Left kidney (tissue), 1 donor: ENCODE measurements at regions not wholly inside any gene's neighbourhood (a gene's known extent, or its start where the extent isn't known, plus 50 kb on each side); places are given as distances from the start of the nearest gene placed in this dataset.
A peak's percentile ranks its signal among the peaks of the same experiment; 100 is the strongest.
"Not testable (repeated sequence)": the region's sequence is repeated elsewhere in the genome, so short reads cannot be mapped to it uniquely, and the experiment has no call there.

ENCODE experiments used
- DNase-seq: peaks from one replicate; pipeline ENCODE4 v3.0.0-alpha.2; 2013

DNA sequence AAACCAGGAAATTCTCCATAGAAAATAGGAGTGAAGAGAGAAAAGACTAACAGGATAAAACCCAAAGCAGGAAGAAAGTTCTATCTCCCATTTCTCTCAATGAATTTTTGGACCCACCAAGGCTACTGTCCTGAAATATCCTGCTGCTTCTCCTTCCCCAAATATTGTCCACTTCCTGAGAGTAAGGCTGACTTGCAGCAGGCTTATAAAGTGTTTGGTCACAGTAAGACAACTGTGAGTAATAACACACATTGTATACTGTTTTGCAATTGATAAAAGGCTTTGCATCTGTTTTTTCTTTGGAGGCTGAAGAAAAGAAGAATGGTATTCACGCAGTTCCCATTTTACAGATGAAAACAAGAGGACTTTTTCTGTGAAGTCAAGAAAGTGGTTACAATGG, 52.8 kb downstream of the FOXD4L6 start:
- DNase-seq, result not testable (repeated sequence)

DNA sequence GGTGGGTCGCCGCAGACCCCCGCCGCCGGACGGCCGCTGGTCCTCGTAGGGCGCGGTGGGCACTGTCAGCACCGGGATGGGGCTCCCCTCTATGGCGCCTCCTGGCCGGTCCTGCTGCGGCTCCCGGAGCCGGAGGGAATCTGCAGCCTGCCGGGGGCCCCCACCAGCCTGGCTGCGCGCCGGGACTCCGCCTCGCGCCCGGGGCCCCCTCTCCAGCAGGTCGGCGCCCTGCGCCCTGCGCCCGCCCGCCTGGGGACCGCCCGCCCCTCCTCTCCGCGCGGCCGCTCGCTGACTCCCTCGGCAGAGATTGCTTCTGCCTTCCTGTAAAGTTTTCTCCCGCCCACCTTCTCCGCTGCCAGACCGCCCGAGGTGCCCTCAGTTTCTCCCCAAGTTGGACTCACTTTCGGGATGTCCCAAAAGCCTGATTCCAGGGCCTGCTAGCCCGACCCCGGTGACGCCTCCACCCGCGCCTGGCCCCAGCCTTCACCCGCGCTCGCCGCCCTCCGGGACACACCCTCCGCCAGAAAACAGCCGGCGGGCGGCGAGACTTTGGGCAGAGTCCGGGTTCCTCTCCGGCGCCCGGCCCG, 54.0 kb downstream of the FOXD4L6 start:
- not testable (repeated sequence) for DNase-seq

DNA sequence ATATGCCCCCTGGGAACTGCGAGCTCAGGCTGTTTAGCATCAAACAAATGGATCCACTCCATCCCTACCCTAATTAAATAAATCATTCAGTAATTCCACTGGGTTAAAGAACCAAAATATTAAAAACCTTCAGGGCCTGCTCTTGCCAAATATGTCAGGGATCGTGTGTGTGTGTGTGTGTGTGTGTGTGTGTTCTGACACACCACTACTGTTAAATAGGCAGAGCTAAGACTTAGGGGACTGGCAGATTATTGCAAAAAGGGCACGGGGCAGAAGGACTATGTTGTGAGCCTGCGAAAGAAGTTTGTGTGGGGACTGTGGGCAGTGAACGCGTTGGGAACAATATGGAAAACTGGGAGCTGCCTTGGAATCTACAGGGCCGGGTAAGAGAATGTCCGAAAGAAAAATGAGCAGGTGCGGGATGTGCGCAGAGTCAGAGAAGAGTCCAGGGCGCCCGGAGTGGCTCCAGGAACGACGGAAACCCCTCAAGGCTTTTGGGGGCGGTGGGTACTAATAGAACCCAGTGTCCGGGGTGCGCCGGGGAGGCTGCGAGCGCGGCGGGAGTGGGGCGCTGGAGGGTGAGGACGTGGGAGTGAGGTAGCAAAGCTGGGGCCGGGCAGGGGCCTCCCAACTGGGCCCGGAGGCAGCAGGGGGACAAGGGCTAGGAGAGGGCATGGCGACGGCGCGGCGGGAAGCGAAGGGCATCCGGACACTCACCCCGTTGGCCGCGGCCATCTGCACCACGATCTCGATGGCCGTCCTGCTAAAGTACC, 54.8 kb downstream of the FOXD4L6 start:
- not testable (repeated sequence) for DNase-seq

DNA sequence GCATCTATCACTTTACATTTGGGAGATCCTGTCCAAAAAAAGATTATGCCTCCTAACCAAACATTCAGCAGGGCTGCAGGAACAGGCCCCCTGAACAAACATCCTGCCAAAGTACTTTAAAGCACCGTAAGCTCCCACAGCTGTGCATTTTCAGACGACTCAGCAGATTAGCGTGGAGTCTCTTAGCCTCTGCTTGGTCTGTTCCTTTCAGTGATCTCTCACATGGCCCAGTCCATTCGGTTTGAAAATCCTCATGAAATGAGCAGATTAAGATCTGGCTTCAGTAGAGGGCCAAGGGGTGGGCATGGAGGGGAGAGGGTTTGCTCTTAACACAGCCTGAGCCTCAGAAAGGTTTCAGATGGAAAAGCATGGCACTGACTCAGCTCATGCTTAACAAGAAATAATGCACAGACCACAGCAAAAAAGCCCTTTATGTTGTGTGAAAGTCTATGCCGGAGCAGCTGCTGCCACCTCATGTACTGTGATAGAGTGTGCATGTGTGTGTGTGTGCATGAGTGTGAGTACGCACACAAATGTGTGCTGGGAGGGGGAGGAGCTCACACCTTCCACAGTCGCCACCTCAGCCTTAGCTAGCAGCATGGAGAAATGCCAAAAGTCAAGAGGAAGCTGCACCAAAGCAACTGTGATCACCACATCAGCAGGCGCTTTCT, 64.2 kb downstream of the FOXD4L6 start:
- not testable (repeated sequence) for DNase-seq

DNA sequence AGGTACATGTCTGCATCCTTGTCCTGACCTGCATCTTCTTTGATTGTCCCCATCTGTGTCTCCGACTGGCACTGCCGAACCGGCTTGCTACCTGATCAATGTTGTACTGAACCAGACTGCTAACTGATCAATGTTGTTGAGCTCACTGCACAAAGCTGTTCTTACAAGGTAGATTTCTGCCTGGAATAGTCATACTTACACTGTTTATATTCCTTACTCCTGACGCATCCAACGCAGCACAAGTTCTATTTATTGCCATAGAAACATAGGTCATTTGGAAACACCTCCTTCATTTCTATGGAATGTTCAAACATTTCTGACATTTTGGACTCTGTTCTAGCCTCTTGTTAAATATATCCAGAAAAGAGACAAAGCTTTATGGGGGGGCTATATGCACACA, 65.2 kb downstream of the FOXD4L6 start:
- DNase-seq, result not testable (repeated sequence)

DNA sequence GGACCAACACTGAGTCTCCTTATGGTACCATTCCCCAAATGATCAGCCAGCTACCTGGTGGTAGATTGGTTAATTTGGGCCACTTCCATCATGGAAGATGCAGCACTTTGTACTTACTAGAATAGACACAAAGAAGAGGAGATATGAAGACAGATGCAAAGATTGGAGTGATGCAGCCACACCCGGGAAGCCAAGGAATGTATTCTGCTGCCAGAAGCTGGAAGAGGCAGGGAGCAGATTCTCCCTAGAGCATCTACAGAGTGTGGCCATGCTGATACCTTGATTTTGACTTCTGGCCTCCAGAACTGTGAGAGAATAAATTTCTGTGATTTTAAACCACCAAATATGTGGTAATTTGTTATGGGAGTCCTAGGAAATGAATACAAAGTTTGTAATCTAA, 68.9 kb downstream of the FOXD4L6 start:
- not testable (repeated sequence) for DNase-seq

DNA sequence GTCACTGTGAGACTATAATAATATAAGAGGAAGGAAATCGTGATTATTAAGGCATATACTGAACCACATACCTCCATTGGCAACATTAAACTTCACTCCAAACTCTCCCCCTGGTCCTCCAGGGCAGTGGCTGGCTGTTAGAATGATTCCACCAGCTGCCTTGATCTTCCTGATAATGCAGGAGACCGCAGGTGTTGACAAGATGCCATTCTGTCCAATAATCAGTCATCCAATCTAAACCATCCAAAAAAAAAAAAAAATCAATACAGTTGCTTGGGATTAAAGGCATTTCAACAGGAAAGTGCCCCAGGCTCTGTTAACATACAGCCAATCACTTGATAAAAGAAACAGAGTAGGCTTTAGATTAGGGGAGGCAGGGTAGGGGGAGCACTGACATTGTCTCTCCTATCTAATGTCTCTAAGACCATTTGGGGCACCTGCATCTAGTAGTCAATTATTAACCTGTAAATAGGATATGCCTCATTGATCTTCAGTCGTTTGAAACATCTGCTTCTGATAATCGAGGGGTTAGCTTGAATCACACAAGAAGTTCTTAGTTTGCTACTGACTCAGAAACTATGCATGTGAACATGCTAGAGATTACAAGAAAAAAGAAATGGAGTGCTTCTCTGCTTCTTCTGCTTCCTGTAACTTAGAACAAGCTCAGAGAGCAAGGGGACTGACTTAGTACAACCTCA, 74.7 kb downstream of the FOXD4L6 start:
- DNase-seq, result peak; percentile 15

DNA sequence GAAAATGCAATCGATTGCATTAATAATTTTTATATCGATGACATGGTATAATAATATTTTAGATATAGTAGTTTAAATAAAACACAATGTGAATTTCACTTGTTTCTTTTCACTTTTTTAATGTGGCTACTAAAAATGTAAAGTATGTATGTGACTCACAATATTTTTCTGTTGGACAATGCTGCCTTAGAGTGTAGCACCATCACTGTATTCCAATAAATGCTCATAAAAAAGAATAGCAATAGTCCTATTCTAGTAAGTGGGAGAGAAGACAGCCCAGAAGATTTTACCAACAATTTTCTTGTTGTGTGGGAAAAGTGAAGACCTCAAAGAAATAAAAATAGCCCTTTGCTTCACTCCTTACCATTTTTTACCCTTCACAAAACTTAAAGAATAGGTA, 79.8 kb downstream of the FOXD4L6 start:
- DNase-seq, result not testable (repeated sequence)

DNA sequence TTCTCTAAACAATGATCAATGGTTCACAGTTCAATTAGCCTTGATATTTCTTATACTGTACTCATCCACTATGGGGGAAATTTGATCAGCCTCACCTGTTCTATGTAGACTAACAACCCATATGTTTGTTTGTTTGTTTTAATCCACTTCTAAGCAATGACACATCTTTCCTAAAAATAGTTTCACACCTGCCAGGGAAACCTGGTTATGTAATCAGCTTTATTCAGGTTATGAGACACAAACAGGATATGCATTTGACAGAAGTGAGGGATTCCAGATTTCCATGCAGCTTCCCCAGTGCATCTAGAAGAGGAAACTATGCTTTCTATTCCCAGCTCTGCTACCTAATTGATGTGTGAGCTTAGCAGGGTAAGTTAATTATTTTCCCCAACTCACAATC, 80.7 kb downstream of the FOXD4L6 start:
- not testable (repeated sequence) for DNase-seq

DNA sequence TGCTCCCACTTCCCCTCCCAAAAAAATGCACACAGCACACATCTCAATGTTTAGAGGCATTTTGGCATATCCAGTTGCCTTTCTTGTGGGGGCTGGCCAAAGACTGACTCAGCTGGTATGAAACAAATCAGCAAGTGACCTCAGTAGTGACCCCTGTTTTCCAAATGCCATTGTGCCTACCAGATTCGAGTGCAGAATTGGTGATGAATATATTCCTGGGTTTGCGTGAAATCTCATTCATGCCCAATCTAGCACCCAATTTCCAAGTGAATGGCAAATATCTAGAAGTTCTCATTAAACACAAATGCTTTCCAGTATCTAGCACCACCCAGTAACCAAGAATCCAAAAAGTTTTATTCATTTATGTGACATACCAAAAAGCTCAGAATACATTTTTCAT, 83.6 kb downstream of the FOXD4L6 start:
- not testable (repeated sequence) for DNase-seq

DNA sequence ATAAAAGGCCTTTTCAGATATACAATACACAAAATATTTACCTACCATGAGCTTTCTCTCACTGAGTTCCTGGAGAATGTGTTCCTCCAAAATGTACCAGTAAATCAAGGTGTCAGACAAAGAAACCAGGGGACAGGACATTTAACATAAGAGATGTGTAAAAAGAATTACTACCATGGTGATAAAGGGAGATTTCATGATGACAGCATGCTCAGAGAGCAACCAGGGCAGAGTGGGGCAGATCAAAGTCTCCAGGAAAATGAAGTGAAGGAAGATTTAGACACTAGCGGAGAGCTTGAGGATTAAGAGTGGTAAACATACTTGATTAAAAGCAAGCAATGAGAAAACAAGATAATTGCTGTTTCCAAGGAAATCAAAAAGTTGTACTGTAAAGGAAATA, 85.0 kb downstream of the FOXD4L6 start:
- DNase-seq, result not testable (repeated sequence)

DNA sequence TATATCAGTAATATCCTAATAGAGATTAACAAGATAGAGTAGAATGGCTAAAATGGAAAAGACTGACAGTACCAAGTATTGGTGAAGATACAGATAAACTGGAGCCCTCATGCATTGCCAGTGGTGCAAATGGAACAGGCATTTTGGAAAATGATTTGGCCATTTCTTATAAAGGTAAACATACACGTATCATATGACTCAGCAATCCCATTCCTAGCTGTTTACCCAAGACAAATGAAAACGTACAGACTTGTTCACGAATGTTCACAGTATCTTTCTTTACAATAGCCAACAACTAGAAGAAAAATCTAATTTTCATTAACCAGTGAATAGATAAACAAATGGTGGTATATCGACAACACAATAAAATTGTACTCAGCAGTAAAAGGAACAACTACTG, 86.4 kb downstream of the FOXD4L6 start:
- DNase-seq, result not testable (repeated sequence)

DNA sequence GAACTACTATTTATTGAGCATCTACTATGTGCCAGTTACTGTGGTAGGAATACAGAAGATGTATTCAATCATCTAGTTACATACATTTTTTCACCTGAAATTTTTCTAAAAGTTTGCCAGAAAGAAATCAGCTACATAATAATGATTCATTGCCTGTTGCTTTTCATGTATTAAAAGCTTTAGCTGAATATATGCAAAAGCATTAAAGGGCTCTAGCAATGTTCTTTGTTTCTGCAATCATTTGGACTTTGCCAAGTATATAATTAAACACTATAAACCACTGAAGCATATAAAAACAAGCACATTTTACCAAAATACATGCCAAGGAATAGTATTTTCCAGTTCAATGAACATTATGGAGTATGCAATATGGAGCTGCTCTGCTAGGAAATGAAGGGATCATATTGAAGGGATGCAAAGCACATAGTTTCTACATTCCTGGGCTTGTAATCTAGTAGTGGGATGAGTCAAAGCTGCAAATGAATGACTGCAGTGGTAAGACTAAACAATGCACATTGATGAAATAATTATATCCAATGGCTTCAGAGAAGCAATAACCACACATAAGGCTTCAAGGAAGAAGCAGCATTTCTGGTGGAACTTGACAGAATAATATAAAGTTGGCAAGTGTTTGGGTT, 87.7 kb downstream of the FOXD4L6 start:
- not testable (repeated sequence) for DNase-seq

DNA sequence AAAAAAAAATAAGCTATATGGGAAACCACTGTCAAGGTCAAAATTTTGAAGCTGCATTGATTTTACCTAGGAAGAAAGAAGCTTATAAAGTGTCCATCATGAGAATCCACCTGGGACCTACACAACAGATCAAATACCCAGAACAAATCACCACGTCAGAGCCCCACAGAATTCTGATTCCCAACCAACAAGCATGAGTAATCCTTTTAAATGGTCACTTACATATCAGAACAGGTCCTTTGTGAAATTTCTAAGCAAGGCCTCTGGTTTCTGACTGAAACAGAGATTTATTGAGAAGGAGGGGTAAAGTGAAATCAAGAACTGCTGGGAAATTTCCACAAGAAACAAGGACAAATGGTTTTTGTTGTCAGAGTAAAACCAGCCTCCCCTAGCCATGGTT, 93.2 kb downstream of the FOXD4L6 start:
- DNase-seq, result not testable (repeated sequence)

DNA sequence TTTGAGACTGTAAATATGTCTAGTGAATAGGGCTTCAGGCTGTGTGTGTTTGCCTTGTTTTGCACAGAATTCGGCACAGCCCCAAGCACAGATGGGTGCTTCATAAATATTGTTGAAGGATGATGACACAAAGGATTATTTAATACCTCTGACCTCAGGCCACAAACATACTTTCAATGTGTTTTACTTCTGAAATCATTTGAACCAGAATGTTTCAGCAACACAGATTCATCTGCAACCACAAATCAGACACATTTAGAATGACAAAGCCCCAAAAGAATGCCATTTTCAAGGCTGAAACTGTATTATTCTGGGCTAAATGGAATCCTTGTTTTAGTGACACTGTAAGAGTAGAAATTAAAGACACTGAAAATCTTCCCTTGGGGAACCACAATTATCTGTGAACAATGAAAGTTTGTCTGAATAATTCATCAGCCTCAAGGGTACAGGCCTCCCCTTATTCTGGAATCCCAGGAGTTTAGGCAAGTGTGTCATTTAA, 93.7 kb downstream of the FOXD4L6 start:
- not testable (repeated sequence) for DNase-seq

DNA sequence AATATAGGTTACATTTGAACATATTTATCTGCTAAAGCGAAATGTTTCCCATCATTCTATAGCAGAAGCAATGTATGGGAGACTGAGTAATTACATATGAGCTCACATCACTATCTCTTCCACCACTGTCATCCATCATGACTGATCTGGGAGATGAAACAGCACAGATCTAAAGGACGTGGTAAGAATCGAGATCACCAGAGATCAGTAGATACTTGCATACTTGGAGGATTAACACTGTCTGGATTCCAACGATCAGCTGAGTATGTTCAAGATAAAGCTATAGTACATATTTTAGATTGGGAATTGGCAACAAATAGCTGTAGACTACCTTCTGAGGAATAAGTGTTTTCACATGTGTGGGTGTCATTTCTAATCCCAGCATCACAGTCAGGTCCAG, 94.6 kb downstream of the FOXD4L6 start:
- DNase-seq, result not testable (repeated sequence)

DNA sequence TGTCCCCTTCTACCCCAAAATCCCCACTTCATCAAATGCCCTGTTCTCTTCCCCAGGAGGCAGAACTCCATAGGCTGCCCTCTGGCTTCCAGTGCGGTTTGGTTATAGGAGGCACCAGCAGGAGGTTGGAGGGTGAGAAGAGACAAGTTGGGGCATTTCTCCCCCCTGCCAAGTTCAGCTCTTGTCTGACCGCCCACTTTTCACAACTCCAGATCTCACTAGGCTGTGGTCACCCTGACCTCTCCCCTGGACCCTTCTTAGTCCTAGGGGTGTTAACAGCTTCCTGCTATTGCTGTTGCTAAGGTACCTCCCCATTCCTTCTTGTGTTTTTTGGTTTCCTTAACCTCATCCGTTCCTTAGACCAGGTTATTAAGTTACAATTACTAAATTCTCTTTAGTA, 95.1 kb downstream of the FOXD4L6 start:
- DNase-seq, result not testable (repeated sequence)

DNA sequence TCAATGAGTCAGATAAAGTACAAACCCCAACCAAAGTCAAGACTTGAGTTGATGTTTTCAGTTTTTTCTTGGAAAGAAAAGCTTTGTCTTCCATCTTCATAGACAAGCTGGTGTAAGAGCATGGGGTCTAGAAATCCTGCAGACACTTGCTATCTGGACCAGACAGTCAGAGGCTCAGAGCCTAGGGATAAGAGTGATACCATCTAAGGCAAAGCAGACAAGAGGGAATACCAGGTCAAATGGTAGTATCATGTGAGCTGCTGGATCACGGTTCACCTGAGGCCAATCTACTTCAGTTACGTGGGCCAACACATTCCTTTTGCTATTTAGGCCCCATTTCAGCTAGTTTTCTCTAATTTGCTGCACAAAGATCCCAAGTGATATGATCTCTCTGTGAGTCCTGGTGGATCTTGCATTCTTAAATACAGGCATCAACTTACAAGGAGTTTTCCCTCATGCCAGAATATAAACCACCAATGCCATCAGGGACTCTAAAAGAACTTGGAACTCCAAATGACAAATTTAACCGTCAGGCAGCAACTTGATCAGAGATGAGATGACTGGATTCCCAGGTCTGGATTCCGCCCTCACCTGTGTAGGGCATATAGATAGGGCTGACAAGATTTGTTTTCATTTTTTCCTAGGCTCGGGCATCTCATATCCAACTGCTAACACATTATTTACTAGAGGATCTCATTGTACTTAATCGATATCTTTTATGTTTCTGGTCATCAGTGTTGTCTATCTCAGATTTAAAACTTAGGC, 101.4 kb downstream of the FOXD4L6 start:
- DNase-seq, result not testable (repeated sequence)

DNA sequence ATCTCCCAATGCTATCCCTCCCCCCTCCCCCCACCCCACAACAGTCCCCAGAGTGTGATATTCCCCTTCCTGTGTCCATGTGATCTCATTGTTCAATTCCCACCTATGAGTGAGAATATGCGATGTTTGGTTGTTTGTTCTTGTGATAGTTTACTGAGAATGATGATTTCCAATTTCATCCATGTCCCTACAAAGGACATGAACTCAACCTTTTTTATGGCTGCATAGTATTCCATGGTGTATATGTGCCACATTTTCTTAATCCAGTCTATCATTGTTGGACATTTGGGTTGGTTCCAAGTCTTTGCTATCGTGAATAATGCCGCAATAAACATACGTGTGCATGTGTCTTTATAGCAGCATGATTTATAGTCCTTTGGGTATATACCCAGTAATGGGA, 106.1 kb downstream of the FOXD4L6 start:
- not testable (repeated sequence) for DNase-seq

DNA sequence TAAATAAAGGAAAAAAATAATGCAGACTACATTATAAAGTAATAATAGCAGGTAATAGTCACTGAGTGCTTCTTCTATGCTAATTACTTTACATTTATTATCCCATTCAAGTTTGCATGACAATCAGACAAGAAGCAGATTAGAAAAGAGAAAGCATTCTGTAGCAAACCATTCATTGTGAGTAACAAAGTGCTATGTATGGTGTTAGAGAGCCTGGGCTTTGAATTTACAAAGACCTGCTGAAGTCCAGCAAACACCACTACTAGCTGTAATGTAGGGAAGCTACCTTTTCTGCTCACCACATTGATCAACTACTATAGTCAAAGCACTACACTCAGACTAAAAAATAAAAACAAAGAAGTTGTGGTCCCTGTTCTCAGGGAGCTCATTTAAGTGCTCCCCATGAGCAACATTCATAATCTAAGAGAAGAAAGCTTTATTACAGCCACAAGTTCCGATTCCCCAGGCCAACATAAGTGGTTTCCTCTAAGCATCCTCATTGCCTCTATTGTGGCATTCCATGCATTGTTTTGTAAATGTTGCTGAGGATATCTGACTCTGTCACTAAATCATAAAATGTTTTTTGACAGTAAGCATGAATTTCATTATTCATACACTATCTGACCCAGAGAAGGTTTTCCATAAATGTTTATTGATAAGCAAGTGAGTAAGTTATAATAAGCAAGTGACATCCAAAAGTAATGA, 108.5 kb downstream of the FOXD4L6 start:
- DNase-seq, result not testable (repeated sequence)
